H1 (cell line): ENCODE measurements at regions not wholly inside any gene's neighbourhood (a gene's known extent, or its start where the extent isn't known, plus 50 kb on each side); places are given as distances from the start of the nearest gene placed in this dataset.

Source experiments
- CTCF ChIA-PET: fragments of 300-600 bp; sonication (Branson Sonifier 250); formaldehyde crosslinking; loops from one replicate; lab custom pipeline; 2021; ENCODE audit not compliant: partially characterized antibody; lab: Charles Lee
- POLR2A ChIA-PET: fragments of 300-600 bp; sonication (Branson Sonifier 250); formaldehyde crosslinking; loops from one replicate; lab custom pipeline; 2021; ENCODE audit warnings: inconsistent platforms; ENCODE audit not compliant: partially characterized antibody; lab: Charles Lee
- DNase-seq, 2 experiments: peaks; one replicate each; pipeline versions ENCODE4 v3.0.0 to v3.0.0-alpha.2; 2010 to 2022; ENCODE audit warnings: low spot score in 2 of 2, low read depth in 1 of 2, mixed read lengths in 1 of 2
- FAIRE-seq: peaks from 2 replicates; lab custom pipeline; 2011; peaks lifted over from hg19 to GRCh38; lab: Jason Lieb, UNC
- H2AFZ ChIP-seq: 2 replicates; pipeline ENCODE4 v1.8.1; 2012; ENCODE audit warnings: low read length, inconsistent platforms
- H2AK5ac ChIP-seq: 2 replicates; pipeline ENCODE4 v1.6.1; 2013; ENCODE audit warnings: low read depth, low read length
- H2BK120ac ChIP-seq: replicated peaks from 2 replicates; pipeline ENCODE3; 2013; ENCODE audit warnings: low read depth, low read length, inconsistent platforms
- H2BK12ac ChIP-seq: 2 replicates; pipeline ENCODE4 v1.6.1; 2013; ENCODE audit warnings: low read depth, low read length
- H2BK15ac ChIP-seq: 2 replicates; pipeline ENCODE4 v1.6.1; 2013; ENCODE audit warnings: low read length
- H2BK20ac ChIP-seq: 2 replicates; pipeline ENCODE4 v1.6.1; 2013; ENCODE audit warnings: low read length
- H2BK5ac ChIP-seq: 2 replicates; pipeline ENCODE4 v1.6.1; 2013; ENCODE audit warnings: low read depth, low read length
- H3K14ac ChIP-seq: 2 replicates; pipeline ENCODE4 v1.6.1; 2013; ENCODE audit warnings: inconsistent platforms; ENCODE audit not compliant: insufficient read length
- H3K18ac ChIP-seq: 2 replicates; pipeline ENCODE4 v1.6.1; 2013; ENCODE audit warnings: low read length; ENCODE audit errors: extremely low read depth
- H3K23ac ChIP-seq: 2 replicates; pipeline ENCODE4 v1.6.1; 2013; ENCODE audit warnings: inconsistent platforms; ENCODE audit not compliant: insufficient read length
- H3K23me2 ChIP-seq: 2 replicates; pipeline ENCODE4 v1.6.1; 2013; ENCODE audit warnings: low read depth, low read length
- H3K27ac ChIP-seq: 2 replicates; pipeline ENCODE4 v1.6.1; 2011; ENCODE audit warnings: low read depth, low read length, inconsistent platforms
- H3K27me3 ChIP-seq, 4 experiments: replicated peaks in 1 of 4; 1 replicate in 1 of 4; 2 replicates in 3 of 4; pipeline versions ENCODE4 v1.6.1 to v1.8.1; 2011 to 2013; ENCODE audit warnings: low read length in 3 of 4, mild to moderate bottlenecking in 3 of 4, inconsistent platforms in 2 of 4, mixed read lengths in 2 of 4, moderate library complexity in 1 of 4; ENCODE audit not compliant: control insufficient read depth in 3 of 4, insufficient read depth in 3 of 4; ENCODE audit errors: extremely low read depth in 1 of 4
- H3K36me3 ChIP-seq, 4 experiments: 2 replicates each; pipeline versions ENCODE4 v1.6.1 to v1.8.1; 2011 to 2013; ENCODE audit warnings: mild to moderate bottlenecking in 4 of 4, low read length in 3 of 4, moderate library complexity in 2 of 4, control low read depth in 1 of 4, inconsistent platforms in 1 of 4; ENCODE audit not compliant: insufficient read depth in 4 of 4, control insufficient read depth in 2 of 4
- H3K4ac ChIP-seq: replicated peaks from 2 replicates; pipeline ENCODE3; 2013; ENCODE audit warnings: low read length, low read depth, mixed read lengths, inconsistent platforms; ENCODE audit not compliant: insufficient read length
- H3K4me1 ChIP-seq, 4 experiments: replicated peaks in 1 of 4; 1 replicate in 1 of 4; 2 replicates in 3 of 4; pipeline versions ENCODE4 v1.6.1 to v1.8.1; 2011 to 2013; ENCODE audit warnings: low read length in 3 of 4, inconsistent platforms in 2 of 4, mixed read lengths in 1 of 4; ENCODE audit not compliant: insufficient read depth in 4 of 4, control insufficient read depth in 3 of 4
- H3K4me2 ChIP-seq, 2 experiments: 2 replicates each; pipeline versions ENCODE4 v1.6.1 to v1.8.1; 2011 to 2013; ENCODE audit warnings: low read depth in 2 of 2, low read length in 2 of 2, control low read depth in 1 of 2, inconsistent platforms in 1 of 2, mild to moderate bottlenecking in 1 of 2; ENCODE audit not compliant: insufficient read depth in 1 of 2
- H3K4me3 ChIP-seq, 4 experiments: fragments of 200-600, 300-600 bp in 1 of 4; sonication (generic), shearing (Covaris generic), sonication (Bioruptor Twin) in 1 of 4; 2 replicates each; pipeline versions ENCODE4 v1.5.1 to v1.8.1; 2011 to 2016; ENCODE audit warnings: low read length in 4 of 4, low read depth in 3 of 4, control low read depth in 2 of 4, inconsistent platforms in 2 of 4, mild to moderate bottlenecking in 2 of 4, mixed read lengths in 1 of 4, moderate library complexity in 1 of 4; ENCODE audit not compliant: insufficient read depth in 2 of 4; ENCODE audit errors: extremely low read depth in 1 of 4
- H3K56ac ChIP-seq: replicated peaks from 2 replicates; pipeline ENCODE3; 2013; ENCODE audit warnings: low read depth, mild to moderate bottlenecking, mixed read lengths, low read length, inconsistent platforms; ENCODE audit not compliant: insufficient read length
- H3K79me1 ChIP-seq: 2 replicates; pipeline ENCODE4 v1.6.1; 2013; ENCODE audit warnings: low read depth, low read length, control low read depth
- H3K79me2 ChIP-seq, 2 experiments: 2 replicates each; pipeline versions ENCODE4 v1.6.1 to v1.8.1; 2012 to 2013; ENCODE audit warnings: low read length in 2 of 2, mild to moderate bottlenecking in 2 of 2, inconsistent platforms in 1 of 2; ENCODE audit not compliant: insufficient read depth in 2 of 2, control insufficient read depth in 1 of 2
- H3K9ac ChIP-seq, 4 experiments: replicated peaks in 1 of 4; 1 replicate in 1 of 4; 2 replicates in 3 of 4; pipeline versions ENCODE4 v1.6.1 to v1.8.1; 2011 to 2013; ENCODE audit warnings: low read depth in 3 of 4, low read length in 3 of 4, control low read depth in 2 of 4, mild to moderate bottlenecking in 2 of 4, moderate library complexity in 2 of 4, inconsistent platforms in 1 of 4; ENCODE audit errors: extremely low read depth in 1 of 4
- H3K9me3 ChIP-seq, 2 experiments: 2 replicates each; pipeline versions ENCODE4 v1.6.1 to v1.8.1; 2012 to 2013; ENCODE audit warnings: mild to moderate bottlenecking in 2 of 2, moderate library complexity in 2 of 2, control low read depth in 1 of 2, inconsistent platforms in 1 of 2, low read depth in 1 of 2, low read length in 1 of 2, mixed read lengths in 1 of 2; ENCODE audit not compliant: insufficient read depth in 2 of 2
- H4K20me1 ChIP-seq, 2 experiments: replicated peaks in 1 of 2; 2 replicates each; pipeline versions ENCODE3 to v1.8.1; 2011 to 2013; ENCODE audit warnings: inconsistent platforms in 2 of 2, low read length in 2 of 2, mild to moderate bottlenecking in 1 of 2; ENCODE audit not compliant: insufficient read depth in 2 of 2, control insufficient read depth in 1 of 2
- H4K5ac ChIP-seq: 2 replicates; pipeline ENCODE4 v1.6.1; 2013; ENCODE audit warnings: low read length, low read depth, mixed read lengths, inconsistent platforms; ENCODE audit not compliant: insufficient read length
- H4K8ac ChIP-seq: 2 replicates; pipeline ENCODE4 v1.8.0; 2013; ENCODE audit warnings: mild to moderate bottlenecking, moderate library complexity, low read length, inconsistent platforms; ENCODE audit not compliant: insufficient read depth; ENCODE audit errors: extremely low read depth
- H4K91ac ChIP-seq: replicated peaks from 2 replicates; pipeline ENCODE3; 2013; ENCODE audit warnings: low read length, mixed read lengths, inconsistent platforms; ENCODE audit not compliant: insufficient read length
- CBX5 ChIP-seq: fragments of 300-800, 300-1000 bp; sonication (generic); IDR thresholded peaks from 2 replicates; pipeline ENCODE4 v1.7.1; 2016; ENCODE audit warnings: antibody characterized with exemption, low read length, low read depth
- CTBP2 ChIP-seq: IDR thresholded peaks from 2 replicates; pipeline ENCODE4 v1.7.0; 2011; ENCODE audit warnings: borderline replicate concordance, mild to moderate bottlenecking, moderate library complexity, mixed read lengths, low read length; ENCODE audit not compliant: insufficient read depth, insufficient read length
- EGR1 ChIP-seq: IDR thresholded peaks from 2 replicates; pipeline ENCODE4 v1.6.1; 2011; ENCODE audit warnings: low read depth, low read length, borderline replicate concordance
- EZH2 ChIP-seq: fragments of 200-600 bp; sonication (generic); IDR thresholded peaks from 2 replicates; pipeline ENCODE4 v1.7.1; 2012; ENCODE audit warnings: low read depth, mild to moderate bottlenecking, moderate library complexity, low read length, inconsistent platforms; ENCODE audit not compliant: severe bottlenecking
- GABPA ChIP-seq: IDR thresholded peaks from 2 replicates; pipeline ENCODE4 v1.6.1; 2011; ENCODE audit warnings: mild to moderate bottlenecking, low read length, moderate library complexity, borderline replicate concordance; ENCODE audit not compliant: insufficient read depth
- POLR2AphosphoS5 ChIP-seq: IDR thresholded peaks from 2 replicates; pipeline ENCODE4 v1.6.1; 2011; ENCODE audit warnings: low read depth, low read length
- RXRA ChIP-seq: IDR thresholded peaks from 2 replicates; pipeline ENCODE4 v1.6.1; 2011; ENCODE audit warnings: low read depth, mild to moderate bottlenecking, low read length, moderate library complexity; ENCODE audit not compliant: insufficient read depth
- SIX5 ChIP-seq: IDR thresholded peaks from 2 replicates; pipeline ENCODE4 v1.6.1; 2011; ENCODE audit warnings: mild to moderate bottlenecking, low read depth, low read length
- SP2 ChIP-seq: IDR thresholded peaks from 2 replicates; pipeline ENCODE4 v1.6.1; 2012; ENCODE audit warnings: mild to moderate bottlenecking, low read length, inconsistent platforms
- WGBS, 2 experiments: shearing (Covaris generic) in 1 of 2; methylation state at CpG; one replicate each; pipeline versions ENCODE4 v1.1.6 to v1.1.7; 2013 to 2015; ENCODE audit warnings: low lambda C conversion rate in 2 of 2, mixed read lengths in 2 of 2, inconsistent platforms in 1 of 2, low coverage in 1 of 2, missing lambda C conversion rate in 1 of 2; ENCODE audit not compliant: insufficient replicate concordance in 2 of 2, insufficient coverage in 1 of 2, insufficient read length in 1 of 2; ENCODE audit errors: extremely low coverage in 1 of 2, missing lambda C conversion rate in 1 of 2; 5-methylcytosine and 5-hydroxymethylcytosine counted together
- TF ChIP-seq, protein P1 (sequence below): IDR thresholded peaks from 2 replicates; pipeline ENCODE4 v1.6.1; 2012; ENCODE audit warnings: inconsistent platforms
- TF ChIP-seq, protein P2 (sequence below), 3 experiments: IDR thresholded peaks; 1 replicate in 2 of 3; 2 replicates in 1 of 3; pipeline versions ENCODE4 v1.5.1 to v1.6.1; 2011; ENCODE audit warnings: low read length in 3 of 3, mild to moderate bottlenecking in 3 of 3, inconsistent platforms in 2 of 3, low read depth in 1 of 3, moderate library complexity in 1 of 3; ENCODE audit not compliant: insufficient read depth in 1 of 3; ENCODE audit errors: control extremely low read depth in 1 of 3

GRCh38 chr17:52294301-52294700 lies 135.8 kb upstream of the CA10 start:
- no peaks in the 10 kb centered on the region for H3K36me3 ChIP-seq
- H2BK5ac ChIP-seq, result no peak overlapping the region
- no peaks in the 10 kb centered on the region for H3K23me2 ChIP-seq
- H3K79me2 ChIP-seq, result no peaks in the 10 kb centered on the region
- no peak overlapping the region for H3K4me2 ChIP-seq
- no peaks in the 10 kb centered on the region for H3K4me1 ChIP-seq
- no peak overlapping the region for H2AK5ac ChIP-seq
- DNase-seq (no peak), FAIRE-seq (no peak)
- H3K4me3 ChIP-seq, result no peak overlapping the region
- ChIA-PET CTCF (interaction anchor here (0.8 to 1.9 kb wide), 3 partner anchors 122 to 132 kb away, joined by 3 to 6 read pairs (median 3); no protein-coding TSS in a partner anchor), POLR2A (no interaction called here)
- H2AFZ ChIP-seq, result no peak overlapping the region
- no peaks in the 10 kb centered on the region for H3K27me3 ChIP-seq
- WGBS, 2 experiments, result 100% methylated on average over 1 of the region's 1 CpG; no CpG with 5 or more reads in 1 of the 2 experiments
- no peak overlapping the region for H2BK120ac ChIP-seq
- H4K20me1 ChIP-seq, result no peaks in the 10 kb centered on the region
- H3K56ac ChIP-seq, result no peak overlapping the region
- no peaks in the 10 kb centered on the region for H3K9me3 ChIP-seq
- no peak overlapping the region for H3K18ac ChIP-seq
- no peak overlapping the region for H2BK20ac ChIP-seq
- H4K8ac ChIP-seq, result no peak overlapping the region
- no peak overlapping the region for H3K14ac ChIP-seq
- no peak overlapping the region for H4K5ac ChIP-seq
- H3K79me1 ChIP-seq, result no peaks in the 10 kb centered on the region
- H4K91ac ChIP-seq, result no peak overlapping the region
- no peak overlapping the region for H2BK15ac ChIP-seq
- no peak overlapping the region for H3K9ac ChIP-seq
- no peak overlapping the region for H3K27ac ChIP-seq
- no peak overlapping the region for H3K4ac ChIP-seq
- no peak overlapping the region for H3K23ac ChIP-seq
- no peak overlapping the region for H2BK12ac ChIP-seq
- TF ChIP-seq, protein P1, sequence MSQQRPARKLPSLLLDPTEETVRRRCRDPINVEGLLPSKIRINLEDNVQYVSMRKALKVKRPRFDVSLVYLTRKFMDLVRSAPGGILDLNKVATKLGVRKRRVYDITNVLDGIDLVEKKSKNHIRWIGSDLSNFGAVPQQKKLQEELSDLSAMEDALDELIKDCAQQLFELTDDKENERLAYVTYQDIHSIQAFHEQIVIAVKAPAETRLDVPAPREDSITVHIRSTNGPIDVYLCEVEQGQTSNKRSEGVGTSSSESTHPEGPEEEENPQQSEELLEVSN, result no peak
- TF ChIP-seq SP2 (no peak), EGR1 (no peak), SIX5 (no peak), RXRA (no peak), EZH2 (no peak), CTBP2 (no peak), CBX5 (no peak), POLR2AphosphoS5 (no peak), GABPA (no peak)
- TF ChIP-seq, protein P2, sequence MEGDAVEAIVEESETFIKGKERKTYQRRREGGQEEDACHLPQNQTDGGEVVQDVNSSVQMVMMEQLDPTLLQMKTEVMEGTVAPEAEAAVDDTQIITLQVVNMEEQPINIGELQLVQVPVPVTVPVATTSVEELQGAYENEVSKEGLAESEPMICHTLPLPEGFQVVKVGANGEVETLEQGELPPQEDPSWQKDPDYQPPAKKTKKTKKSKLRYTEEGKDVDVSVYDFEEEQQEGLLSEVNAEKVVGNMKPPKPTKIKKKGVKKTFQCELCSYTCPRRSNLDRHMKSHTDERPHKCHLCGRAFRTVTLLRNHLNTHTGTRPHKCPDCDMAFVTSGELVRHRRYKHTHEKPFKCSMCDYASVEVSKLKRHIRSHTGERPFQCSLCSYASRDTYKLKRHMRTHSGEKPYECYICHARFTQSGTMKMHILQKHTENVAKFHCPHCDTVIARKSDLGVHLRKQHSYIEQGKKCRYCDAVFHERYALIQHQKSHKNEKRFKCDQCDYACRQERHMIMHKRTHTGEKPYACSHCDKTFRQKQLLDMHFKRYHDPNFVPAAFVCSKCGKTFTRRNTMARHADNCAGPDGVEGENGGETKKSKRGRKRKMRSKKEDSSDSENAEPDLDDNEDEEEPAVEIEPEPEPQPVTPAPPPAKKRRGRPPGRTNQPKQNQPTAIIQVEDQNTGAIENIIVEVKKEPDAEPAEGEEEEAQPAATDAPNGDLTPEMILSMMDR (IDR thresholded peaks at IDR 0.05; ENCODE audit: control extremely low read depth in 1 of 3, insufficient read depth in 1 of 3, low read depth in 1 of 3, low read length in 3 of 3), result no peak
